C4-2B (cell line): ENCODE measurements at regions not wholly inside any gene's neighbourhood (a gene's known extent, or its start where the extent isn't known, plus 50 kb on each side); places are given as distances from the start of the nearest gene placed in this dataset.

Experiments used
- H3K27ac ChIP-seq: fragments of 450-650 bp; 2 replicates; pipeline ENCODE4 v1.5.1; 2017
- CTCF ChIP-seq: fragments of 450-650 bp; conservative IDR thresholded peaks from 2 replicates; pipeline ENCODE4 v1.5.1; 2017; ENCODE audit warnings: mild to moderate bottlenecking
- ZFX ChIP-seq: fragments of 450-650 bp; IDR thresholded peaks from 2 replicates; pipeline ENCODE4 v1.6.1; 2017

DNA sequence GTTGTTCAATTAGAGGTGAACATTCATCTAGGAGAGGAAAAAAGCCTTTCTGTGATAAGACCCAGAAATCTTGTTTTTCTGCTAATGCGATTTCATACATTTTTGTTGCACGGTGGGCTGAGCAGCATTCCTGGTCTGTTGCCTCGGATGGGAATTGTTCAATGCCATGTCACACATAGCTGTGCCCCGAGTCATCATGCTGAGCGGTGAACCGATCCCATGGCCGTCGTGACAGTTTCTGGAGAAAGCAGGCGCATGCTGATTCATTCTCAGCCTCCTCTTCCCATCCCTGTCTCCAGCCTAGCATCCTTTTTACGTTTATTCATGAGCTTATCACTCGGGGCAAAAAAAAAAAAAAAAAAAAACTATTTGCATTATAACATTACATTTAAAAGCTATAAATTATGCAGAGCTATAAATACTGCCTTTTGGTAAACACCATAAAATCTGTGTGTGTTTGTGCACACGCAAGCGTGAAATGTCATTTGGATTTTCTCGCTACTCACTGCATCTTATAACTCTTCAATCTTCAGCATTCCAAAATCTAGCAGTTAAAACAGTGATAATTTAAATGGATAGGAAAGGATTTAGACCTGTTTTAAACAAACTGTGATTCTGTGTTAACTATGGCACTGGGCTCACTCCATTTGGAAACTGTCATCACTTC is 58.9 kb upstream of the IFNGR1 start:
- no peak overlapping the region for H3K27ac ChIP-seq
- no peak for TF ChIP-seq CTCF
- no peak for TF ChIP-seq ZFX

- TF ChIP-seq CTCF (no peak), ZFX (no peak)
- H3K27ac ChIP-seq: no peak overlapping the region
Measured at GRCh38 chr6:137272403-137272802, 53.2 kb upstream of the IFNGR1 start.

DNA sequence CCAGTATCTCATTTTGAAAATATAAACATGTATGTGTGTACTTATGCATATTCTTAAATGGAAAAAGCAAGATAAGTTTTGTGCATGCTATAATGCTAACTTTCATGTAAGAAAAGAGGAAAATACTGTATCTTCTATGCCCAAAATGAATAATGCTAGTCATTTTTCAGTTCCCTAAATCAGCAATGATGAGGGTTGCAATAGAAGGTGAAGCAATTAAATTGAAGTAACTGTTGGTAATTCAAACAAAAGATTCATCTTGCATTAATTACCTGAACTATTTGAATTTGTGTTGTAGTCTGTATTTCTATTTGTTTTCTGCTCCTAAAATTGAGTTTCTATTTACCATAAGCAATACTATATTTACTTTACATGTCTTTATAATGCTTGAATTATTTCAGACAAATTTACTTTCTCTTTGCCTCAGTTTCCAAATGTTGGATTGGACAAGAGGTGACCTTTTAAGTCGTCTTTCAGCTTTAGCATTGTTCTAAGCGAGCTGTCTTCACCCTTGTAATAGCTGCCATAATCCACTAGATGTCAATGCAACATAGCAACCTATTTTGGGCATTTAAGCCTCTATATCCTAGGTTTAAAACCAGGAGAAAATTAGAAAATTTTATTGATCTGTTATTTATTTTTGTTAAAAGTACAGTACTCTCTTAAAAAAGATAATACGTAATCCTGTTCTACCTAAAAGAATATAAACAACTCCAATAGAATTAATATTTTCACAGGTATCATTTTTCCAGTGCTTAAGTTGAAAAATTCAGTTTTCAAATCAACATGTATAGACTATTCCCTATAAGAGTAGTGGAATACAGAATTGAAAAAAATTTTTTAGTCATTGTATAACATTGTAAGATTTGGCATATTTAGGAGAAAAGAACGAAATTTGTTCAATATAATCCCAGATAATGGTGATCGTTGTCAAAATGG is 52.3 kb upstream of the IFNGR1 start:
- H3K27ac ChIP-seq: no peak overlapping the region

GRCh38 chr6:137269803-137270202 is 50.6 kb upstream of the IFNGR1 start:
- TF ChIP-seq CTCF (no peak), ZFX (no peak)
- no peak overlapping the region for H3K27ac ChIP-seq

More for the DNA sequence above, 52.3 kb upstream of the IFNGR1 start:
- peak; percentile 94 for TF ChIP-seq CTCF
- no peak for TF ChIP-seq ZFX

- H3K27ac ChIP-seq: no peak overlapping the region
- TF ChIP-seq CTCF (no peak), ZFX (no peak)
Measured at GRCh38 chr6:137269347-137269746, 50.2 kb upstream of the IFNGR1 start.
